AG10803 (cell line): ENCODE measurements at regions not wholly inside any gene's neighbourhood (a gene's known extent, or its start where the extent isn't known, plus 50 kb on each side); places are given as distances from the start of the nearest gene placed in this dataset.
"Not testable (repeated sequence)": the region's sequence is repeated elsewhere in the genome, so short reads cannot be mapped to it uniquely, and the experiment has no call there.

Experiments
- DNase-seq: peaks from one replicate; pipeline ENCODE4 v3.0.0; 2010; ENCODE audit warnings: low read depth
- H3K4me3 ChIP-seq: 2 replicates; pipeline ENCODE4 v1.5.1; 2011; ENCODE audit warnings: mild to moderate bottlenecking, low read length, control low read depth
- CTCF ChIP-seq: conservative IDR thresholded peaks from 2 replicates; pipeline ENCODE4 v1.5.1; 2011; ENCODE audit warnings: mild to moderate bottlenecking, low read length, control low read depth, inconsistent platforms

GRCh38 chr17:71633391-71633849 is 487.4 kb upstream of the SOX9 start:
- DNase-seq = peak; percentile 98
- peak overlapping the region; percentile 30 for H3K4me3 ChIP-seq

GRCh38 chr17:71634376-71634775 is 486.4 kb upstream of the SOX9 start:
- TF ChIP-seq CTCF = no peak
- H3K4me3 ChIP-seq = no peak overlapping the region
- no peak for DNase-seq

More at GRCh38 chr17:71633391-71633849, 487.4 kb upstream of the SOX9 start:
- peak; percentile 21; the same call in 1 of the 2 replicates for TF ChIP-seq CTCF

DNA sequence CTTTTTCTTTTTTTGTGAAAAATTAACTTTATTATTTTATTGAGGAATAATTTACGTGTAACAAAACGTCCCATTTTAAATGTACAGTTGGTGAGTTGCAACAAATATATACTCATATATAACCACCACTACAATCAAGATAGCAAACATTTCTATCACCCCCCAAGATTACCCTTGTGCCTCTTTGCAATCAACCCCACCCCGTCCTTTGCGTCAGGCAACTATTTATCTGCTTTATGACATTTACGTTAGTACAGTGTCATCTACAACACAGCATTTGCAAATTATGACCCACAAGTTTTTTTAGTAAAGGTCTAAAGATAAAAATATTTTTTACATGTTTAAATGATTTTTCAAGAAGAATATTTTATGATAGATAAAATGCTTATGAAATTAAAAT is 485.6 kb upstream of the SOX9 start:
- no peak overlapping the region for H3K4me3 ChIP-seq
- TF ChIP-seq CTCF = no peak
- no peak for DNase-seq

DNA sequence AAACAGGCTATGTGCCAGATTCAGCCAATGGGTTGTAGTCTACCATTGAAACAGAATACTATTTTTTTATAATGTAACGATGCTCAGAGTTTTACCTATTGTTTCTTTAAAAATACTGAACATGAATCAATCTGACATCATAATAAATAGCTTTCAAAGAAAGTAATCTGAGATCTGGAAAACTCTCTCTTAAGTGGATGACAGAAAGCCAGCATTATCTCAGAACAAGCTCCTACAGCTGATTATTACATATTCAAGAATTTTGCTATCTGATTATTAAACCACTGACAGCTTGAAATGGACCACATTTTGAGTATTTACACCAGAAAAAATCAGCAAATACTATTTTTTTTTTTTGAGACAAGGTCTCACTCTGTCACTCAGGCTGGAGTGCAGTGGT is 484.2 kb upstream of the SOX9 start:
- no peak for TF ChIP-seq CTCF
- DNase-seq = no peak
- H3K4me3 ChIP-seq = no peak overlapping the region

DNA sequence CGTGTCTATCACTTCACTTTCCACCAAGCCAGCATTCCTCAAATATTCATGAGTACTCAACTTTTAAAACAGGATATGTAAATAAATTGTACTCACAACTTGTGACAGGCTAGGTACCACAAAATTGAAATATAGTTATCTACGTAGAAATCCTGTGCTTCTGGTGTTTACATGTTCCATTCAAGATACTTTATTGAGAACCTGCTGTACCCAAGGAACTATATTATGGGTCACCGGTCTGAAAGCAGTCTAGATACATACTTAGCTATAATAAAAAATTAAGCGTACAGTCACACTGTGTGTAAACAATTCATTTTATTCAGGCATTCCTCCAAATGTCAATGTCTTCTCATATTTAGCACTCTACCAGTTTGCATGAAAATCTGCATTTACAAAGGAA is 482.2 kb upstream of the SOX9 start:
- no peak for DNase-seq
- no peak overlapping the region for H3K4me3 ChIP-seq

GRCh38 chr17:71639865-71640264 is 481.0 kb upstream of the SOX9 start:
- TF ChIP-seq CTCF = no peak

More for the DNA sequence above, 482.2 kb upstream of the SOX9 start:
- no peak for TF ChIP-seq CTCF

GRCh38 chr17:71646890-71647289 is 473.9 kb upstream of the SOX9 start:
- not testable (repeated sequence) for DNase-seq, H3K4me3 ChIP-seq

More at GRCh38 chr17:71639865-71640264, 481.0 kb upstream of the SOX9 start:
- DNase-seq = no peak
- H3K4me3 ChIP-seq = no peak overlapping the region

DNA sequence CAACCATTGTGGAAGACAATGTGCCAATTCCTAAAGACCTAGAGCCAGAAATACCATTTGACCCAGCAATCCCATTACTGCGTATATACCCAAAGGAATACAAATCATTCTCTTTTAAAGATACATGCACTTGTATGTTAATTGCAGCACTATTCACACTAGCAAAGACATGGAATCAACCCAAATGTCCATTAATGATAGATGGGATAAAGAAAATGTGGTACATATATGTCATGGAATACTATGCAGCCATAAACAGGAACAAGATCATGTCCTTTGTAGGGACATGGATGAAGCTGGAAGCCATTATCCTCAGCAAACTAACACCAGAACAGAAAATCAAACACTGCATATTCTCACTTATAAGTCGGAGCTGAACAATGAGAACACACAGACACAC is 472.5 kb upstream of the SOX9 start:
- not testable (repeated sequence) for H3K4me3 ChIP-seq, DNase-seq
